HG03025 (cell line): ENCODE measurements at regions not wholly inside any gene's neighbourhood (a gene's known extent, or its start where the extent isn't known, plus 50 kb on each side); places are given as distances from the start of the nearest gene placed in this dataset.
"Not testable (repeated sequence)": the region's sequence is repeated elsewhere in the genome, so short reads cannot be mapped to it uniquely, and the experiment has no call there.

ENCODE experiments used
- ATAC-seq: cut with Tn5 transposase; IDR thresholded peaks from one replicate; pipeline ENCODE4 v1.9.1; 2021; ENCODE audit warnings: mild to moderate bottlenecking, moderate library complexity; ENCODE audit not compliant: unreplicated experiment, low FRiP score

GRCh38 chr19:28387507-28387906 lies 825.4 kb downstream of the UQCRFS1 start:
- ATAC-seq = no peak

- no peak for ATAC-seq
These were observed 826.5 kb downstream of the UQCRFS1 start for GRCh38 chr19:28386470-28386869.

- no peak for ATAC-seq
These were observed 826.9 kb downstream of the UQCRFS1 start for GRCh38 chr19:28386066-28386465.

- ATAC-seq = no peak
These were observed 835.9 kb downstream of the UQCRFS1 start for GRCh38 chr19:28377077-28377476.

- no peak for ATAC-seq
These were observed 838.0 kb downstream of the UQCRFS1 start for GRCh38 chr19:28374971-28375370.

GRCh38 chr19:28372576-28373247 lies 840.2 kb downstream of the UQCRFS1 start:
- no peak for ATAC-seq

GRCh38 chr19:28367146-28367545 lies 845.8 kb downstream of the UQCRFS1 start:
- no peak for ATAC-seq

- no peak for ATAC-seq
These were observed 849.7 kb downstream of the UQCRFS1 start for GRCh38 chr19:28363254-28363653.

GRCh38 chr19:28359431-28360414 lies 853.2 kb downstream of the UQCRFS1 start:
- ATAC-seq = no peak

GRCh38 chr19:28358633-28359032 lies 854.3 kb downstream of the UQCRFS1 start:
- no peak for ATAC-seq

GRCh38 chr19:28351761-28352160 lies 861.2 kb downstream of the UQCRFS1 start:
- ATAC-seq = no peak

GRCh38 chr19:28351321-28351720 lies 861.6 kb downstream of the UQCRFS1 start:
- ATAC-seq = not testable (repeated sequence)

- no peak for ATAC-seq
These were observed 862.3 kb downstream of the UQCRFS1 start for GRCh38 chr19:28350673-28351072.

- no peak for ATAC-seq
These were observed 862.9 kb downstream of the UQCRFS1 start for GRCh38 chr19:28350037-28350436.

GRCh38 chr19:28349604-28350003 lies 863.3 kb downstream of the UQCRFS1 start:
- no peak for ATAC-seq

GRCh38 chr19:28345811-28346210 lies 867.1 kb downstream of the UQCRFS1 start:
- ATAC-seq = no peak

- no peak for ATAC-seq
These were observed 871.1 kb downstream of the UQCRFS1 start for GRCh38 chr19:28341810-28342350.

- ATAC-seq = no peak
These were observed 878.5 kb downstream of the UQCRFS1 start for GRCh38 chr19:28334419-28334818.

- ATAC-seq = no peak
These were observed 879.0 kb downstream of the UQCRFS1 start for GRCh38 chr19:28333909-28334308.

GRCh38 chr19:28332886-28333285 lies 880.1 kb downstream of the UQCRFS1 start:
- no peak for ATAC-seq

- ATAC-seq = no peak
These were observed 880.6 kb downstream of the UQCRFS1 start for GRCh38 chr19:28332351-28332750.
